GM19463 (cell line): ENCODE measurements at regions not wholly inside any gene's neighbourhood (a gene's known extent, or its start where the extent isn't known, plus 50 kb on each side); places are given as distances from the start of the nearest gene placed in this dataset.
"Not testable (repeated sequence)": the region's sequence is repeated elsewhere in the genome, so short reads cannot be mapped to it uniquely, and the experiment has no call there.

Experiments
- ATAC-seq: cut with Tn5 transposase; IDR thresholded peaks from one replicate; pipeline ENCODE4 v1.9.1; 2021; ENCODE audit warnings: mild to moderate bottlenecking, moderate library complexity; ENCODE audit not compliant: unreplicated experiment

DNA sequence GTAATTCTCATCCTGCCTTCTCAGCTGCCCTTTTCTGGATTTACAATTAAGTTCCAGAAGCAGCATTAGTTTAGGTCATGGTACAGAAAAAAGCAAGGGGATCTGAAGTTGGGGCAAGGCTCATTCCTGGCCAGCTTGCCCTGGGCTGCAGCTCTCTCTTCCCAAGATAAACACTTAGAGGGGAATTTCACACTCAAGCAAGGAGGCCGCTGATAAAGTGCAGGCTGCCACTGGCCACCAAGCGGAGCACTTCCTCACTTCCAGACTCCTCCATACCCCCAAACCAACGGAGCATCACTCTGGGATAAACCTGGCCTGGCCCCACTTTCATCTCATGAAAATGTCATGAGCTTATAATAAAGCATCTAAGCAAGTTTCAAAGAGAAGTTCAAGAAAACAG lies 445.5 kb upstream of the MKI67 start:
- ATAC-seq = no peak

- no peak for ATAC-seq
Observed at GRCh38 chr10:128572696-128573095, 446.5 kb upstream of the MKI67 start.

DNA sequence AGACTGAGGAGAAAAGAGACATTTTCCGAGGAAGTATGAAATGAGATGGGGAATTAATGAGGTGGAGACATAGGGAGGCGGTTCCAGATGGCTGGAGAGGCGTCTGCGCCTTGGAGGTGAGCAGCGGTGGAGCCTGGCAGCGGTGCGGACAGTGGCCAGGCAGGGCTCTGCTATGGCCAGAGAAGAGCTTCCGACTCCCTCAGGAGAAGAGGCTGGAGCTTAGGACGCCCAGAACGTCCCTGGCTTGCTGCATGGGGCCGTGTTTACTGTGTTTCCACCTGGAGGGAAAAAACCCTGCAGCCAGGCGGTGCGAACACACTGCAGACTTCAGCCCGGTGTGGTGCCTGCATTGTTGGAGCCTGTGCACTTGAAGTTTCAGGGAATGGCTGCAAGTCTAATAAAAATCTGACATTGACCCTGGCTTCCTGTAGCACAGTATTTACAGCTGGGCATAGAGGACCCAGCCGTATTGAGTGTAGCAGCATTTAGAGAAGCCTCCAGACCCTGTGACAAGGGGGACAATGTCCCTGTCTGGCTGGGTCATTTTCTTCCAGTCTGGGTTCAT lies 447.1 kb upstream of the MKI67 start:
- ATAC-seq = no peak

DNA sequence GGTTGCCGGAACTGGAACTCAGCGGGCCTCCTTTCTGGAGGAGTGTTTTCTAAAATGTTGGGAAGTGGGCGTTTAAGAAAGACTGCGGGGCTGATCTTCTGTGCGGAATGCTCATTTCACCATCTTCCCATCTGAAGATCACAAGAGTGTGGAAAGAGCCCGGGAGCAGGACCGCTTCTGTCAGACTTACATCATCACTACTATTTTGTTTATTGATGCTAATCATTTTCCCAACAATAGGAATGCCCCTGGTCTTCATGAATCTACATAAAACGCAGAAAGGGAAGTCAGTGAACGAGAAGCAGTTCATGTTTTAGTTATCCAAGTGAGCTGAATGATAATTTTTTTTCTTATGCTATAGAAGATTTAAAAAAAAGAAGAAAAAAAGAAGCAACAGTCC lies 447.8 kb upstream of the MKI67 start:
- ATAC-seq = no peak

- no peak for ATAC-seq
Observed at GRCh38 chr10:128574581-128575210, 448.5 kb upstream of the MKI67 start.

- no peak for ATAC-seq
Observed at GRCh38 chr10:128575761-128576160, 449.5 kb upstream of the MKI67 start.

GRCh38 chr10:128576336-128576735 lies 450.1 kb upstream of the MKI67 start:
- ATAC-seq = no peak

GRCh38 chr10:128576943-128577670 lies 450.9 kb upstream of the MKI67 start:
- no peak for ATAC-seq

GRCh38 chr10:128577958-128578750 lies 451.9 kb upstream of the MKI67 start:
- no peak for ATAC-seq

- no peak for ATAC-seq
Observed at GRCh38 chr10:128578766-128579165, 452.5 kb upstream of the MKI67 start.

DNA sequence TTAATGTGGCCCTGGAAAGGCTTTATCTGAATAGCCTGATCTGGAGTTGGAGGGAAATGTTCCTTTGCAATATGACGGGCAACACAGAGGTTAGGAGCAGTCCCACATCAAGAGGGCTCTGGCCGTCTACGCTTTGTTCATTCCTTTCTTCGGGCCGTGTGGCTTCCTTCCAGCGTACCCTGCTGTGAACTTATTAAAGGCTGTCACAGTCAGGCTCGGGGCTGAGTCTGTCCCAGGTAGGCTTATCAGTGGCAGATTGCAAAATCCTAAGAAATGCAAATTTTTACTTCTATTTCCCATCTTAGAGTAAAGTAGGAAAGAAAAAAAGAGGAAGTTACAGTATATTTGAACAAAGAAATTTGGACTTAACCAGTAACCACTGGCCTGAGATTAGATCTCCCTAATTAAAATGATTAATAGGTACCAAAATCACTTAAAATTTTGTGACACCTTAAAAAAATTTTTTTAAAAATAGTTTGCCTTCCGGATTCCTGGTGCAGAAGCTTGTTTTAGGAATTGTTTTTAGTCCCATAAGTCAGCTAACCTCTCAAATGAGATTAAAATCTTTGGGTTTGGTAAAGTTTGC lies 453.1 kb upstream of the MKI67 start:
- no peak for ATAC-seq

- no peak for ATAC-seq
Observed at GRCh38 chr10:128579901-128580300, 453.7 kb upstream of the MKI67 start.

DNA sequence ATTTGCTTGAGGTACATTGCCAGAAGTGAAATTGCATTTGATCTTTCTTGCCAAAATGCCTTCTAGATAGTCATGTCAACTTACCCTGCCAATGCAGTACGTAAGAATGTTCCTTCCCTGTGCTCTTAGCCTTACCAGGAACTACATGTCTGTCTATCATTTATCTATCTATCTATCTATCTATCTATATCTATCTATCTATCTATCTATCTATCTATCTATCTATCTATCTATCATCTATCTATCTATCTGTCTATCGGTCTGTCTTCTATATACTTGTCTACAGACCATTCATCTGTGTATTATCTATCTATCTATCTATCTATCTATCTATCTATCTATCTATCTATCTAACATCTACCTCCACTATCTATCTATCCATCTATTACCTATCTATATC lies 456.9 kb upstream of the MKI67 start:
- not testable (repeated sequence) for ATAC-seq

GRCh38 chr10:128586599-128586998 lies 460.4 kb upstream of the MKI67 start:
- not testable (repeated sequence) for ATAC-seq

DNA sequence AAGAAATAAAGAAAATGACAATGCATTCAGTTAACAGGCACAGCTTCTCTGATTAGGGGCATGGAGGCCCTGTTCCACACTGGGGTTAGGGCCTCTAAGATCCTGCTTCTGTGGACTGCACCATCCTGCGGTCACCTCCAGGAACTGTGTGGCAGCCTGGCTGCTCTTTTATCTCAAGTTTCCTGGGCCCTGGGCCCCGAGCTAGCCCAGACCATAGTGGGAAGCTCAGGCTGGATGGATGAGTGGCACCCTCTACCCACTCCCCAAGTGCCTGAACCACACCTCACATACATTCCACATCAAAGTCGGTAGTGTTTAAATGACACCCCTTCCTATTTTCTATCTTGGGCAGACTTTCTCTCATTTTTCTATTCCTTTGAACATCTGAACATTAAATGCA lies 461.5 kb upstream of the MKI67 start:
- ATAC-seq = no peak

- no peak for ATAC-seq
Observed at GRCh38 chr10:128588402-128588801, 462.2 kb upstream of the MKI67 start.

- no peak for ATAC-seq
Observed at GRCh38 chr10:128594688-128595087, 468.5 kb upstream of the MKI67 start.

- no peak for ATAC-seq
Observed at GRCh38 chr10:128596906-128597305, 470.7 kb upstream of the MKI67 start.

- no peak for ATAC-seq
Observed at GRCh38 chr10:128599030-128599429, 472.8 kb upstream of the MKI67 start.

GRCh38 chr10:128599538-128599937 lies 473.3 kb upstream of the MKI67 start:
- no peak for ATAC-seq

DNA sequence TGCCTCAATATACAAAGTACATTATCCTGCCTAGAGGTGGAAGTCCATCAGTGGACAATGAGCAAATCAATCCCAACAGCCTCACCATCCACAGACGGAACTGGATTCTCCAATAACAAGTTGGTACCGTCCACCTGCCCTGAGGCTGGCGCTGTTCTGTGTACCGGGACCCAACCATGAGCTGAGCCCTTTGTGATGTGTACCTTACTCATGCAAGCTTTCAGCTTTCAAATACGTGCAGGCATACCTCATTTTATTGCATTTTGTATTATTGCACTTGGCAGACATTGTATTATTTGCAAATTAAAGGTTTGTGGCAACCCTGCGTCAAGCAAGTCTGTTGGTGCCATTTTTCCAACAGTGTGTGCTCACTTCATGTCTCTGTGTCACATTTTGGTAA lies 476.0 kb upstream of the MKI67 start:
- no peak for ATAC-seq
